ENCODE measurements at regions not wholly inside any gene's neighbourhood (a gene's known extent, or its start where the extent isn't known, plus 50 kb on each side); places are given as distances from the start of the nearest gene placed in this dataset.
"Not testable (repeated sequence)": the region's sequence is repeated elsewhere in the genome, so short reads cannot be mapped to it uniquely, and the experiment has no call there.

DNA sequence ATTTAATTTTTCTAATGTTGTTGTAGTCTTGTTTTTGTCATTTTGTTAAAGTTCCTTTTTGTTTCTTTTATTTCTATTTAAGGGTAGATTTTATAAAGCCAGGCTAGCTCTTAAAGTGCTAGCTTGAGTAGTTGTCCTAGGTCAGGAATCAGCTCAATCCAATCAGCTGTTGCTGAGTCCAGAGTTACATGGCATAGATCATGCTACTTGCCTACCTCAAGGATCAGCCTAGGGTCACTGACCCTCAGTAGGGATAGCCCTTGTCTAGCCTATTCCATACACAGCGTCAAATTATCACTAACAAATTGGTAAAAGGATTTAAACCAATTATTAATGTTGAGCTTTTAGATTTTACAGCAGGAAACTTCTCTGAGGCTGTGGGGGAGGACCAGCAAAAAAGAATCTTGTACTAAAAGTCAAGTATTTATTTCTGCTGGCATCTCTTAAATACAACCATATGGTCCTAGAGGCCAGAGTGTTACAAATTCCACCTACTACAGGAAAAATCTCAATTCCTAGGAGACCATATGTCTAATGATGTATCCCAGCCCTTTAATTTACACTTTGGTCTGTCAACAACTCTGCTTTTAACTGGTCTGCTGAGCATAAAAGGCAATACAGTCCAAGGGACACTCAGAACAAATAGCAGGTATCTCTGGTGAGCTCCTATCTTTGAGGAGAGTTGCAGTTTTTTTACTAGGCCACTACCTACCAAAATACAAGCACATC is 138.3 kb upstream of the PTPRG start:
- TF ChIP-seq EZH2phosphoT487 (IDR thresholded peaks at IDR 0.05; ENCODE audit: low read length) (no peak), EZH2 (optimal IDR thresholded peaks at IDR 0.05; ENCODE audit: low read depth, low read length) (no peak), CTCF (IDR thresholded peaks at IDR 0.05; ENCODE audit: low read length) (no peak)
- H3K9me2 ChIP-seq (replicated peaks; ENCODE audit: insufficient read depth, low read length): no peaks in the 10 kb centered on the region
- H3K9me3 ChIP-seq (replicated peaks; ENCODE audit: insufficient read depth, low read length): no peaks in the 10 kb centered on the region
- H2AFZ ChIP-seq (ENCODE audit: low read length): no peak overlapping the region
- H3F3A ChIP-seq (ENCODE audit: insufficient read depth, low read length): peaks cover 7% of the 10 kb centered on the region
- H3K4me2 ChIP-seq (ENCODE audit: low read depth, low read length): no peak overlapping the region
- no peak for DNase-seq
- no peaks in the 10 kb centered on the region for H3K27me3 ChIP-seq (replicated peaks; ENCODE audit: insufficient read depth, low read length)
- no peak overlapping the region for H3K9ac ChIP-seq (ENCODE audit: low read length)
- H3K79me2 ChIP-seq (ENCODE audit: low read length): no peaks in the 10 kb centered on the region
- peaks cover 8% of the 10 kb centered on the region for H3K4me1 ChIP-seq (ENCODE audit: low read length)
- H4K20me1 ChIP-seq (ENCODE audit: insufficient read depth, low read length): no peaks in the 10 kb centered on the region
- no peak overlapping the region for H3K4me3 ChIP-seq (ENCODE audit: low read length)
- H3K27ac ChIP-seq (ENCODE audit: low read length): no peak overlapping the region
- no peaks in the 10 kb centered on the region for H3K36me3 ChIP-seq (replicated peaks; ENCODE audit: insufficient read depth, low read length)

DNA sequence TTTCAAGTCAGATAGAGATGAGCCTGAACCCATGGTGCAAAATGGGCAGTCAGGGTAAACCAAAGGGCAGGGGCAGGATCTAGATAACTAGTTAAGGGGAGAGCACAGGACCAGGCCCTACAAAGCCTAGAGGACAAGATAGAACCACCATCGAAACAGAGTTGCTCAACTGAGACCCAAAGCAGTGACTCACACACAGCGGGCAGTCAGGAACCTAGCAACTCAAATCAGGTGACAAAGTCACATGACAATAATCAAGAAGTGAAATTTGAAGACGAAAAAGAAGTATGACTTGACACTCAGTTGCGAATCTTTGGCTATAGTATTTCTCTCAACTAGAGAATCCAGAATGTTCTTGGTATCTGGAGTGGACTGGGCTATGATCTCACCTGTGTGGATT is 136.0 kb upstream of the PTPRG start:
- Histone ChIP-seq H3K9ac (ENCODE audit: low read length) (no peak overlapping the region), H3K27ac (ENCODE audit: low read length) (no peak overlapping the region), H4K20me1 (ENCODE audit: insufficient read depth, low read length) (no peaks in the 10 kb centered on the region), H3K9me2 (replicated peaks; ENCODE audit: insufficient read depth, low read length) (no peaks in the 10 kb centered on the region), H3K27me3 (replicated peaks; ENCODE audit: insufficient read depth, low read length) (no peaks in the 10 kb centered on the region), H3K36me3 (replicated peaks; ENCODE audit: insufficient read depth, low read length) (no peaks in the 10 kb centered on the region), H3K4me2 (ENCODE audit: low read depth, low read length) (no peak overlapping the region), H3K4me3 (ENCODE audit: low read length) (no peak overlapping the region), H3F3A (ENCODE audit: insufficient read depth, low read length) (no peaks in the 10 kb centered on the region), H3K79me2 (ENCODE audit: low read length) (no peaks in the 10 kb centered on the region), H3K9me3 (replicated peaks; ENCODE audit: insufficient read depth, low read length) (no peaks in the 10 kb centered on the region), H3K4me1 (ENCODE audit: low read length) (0 out of 2 replicates have a peak, but pooled peaks cover 4% of the 10 kb centered on the region), H2AFZ (ENCODE audit: low read length) (no peak overlapping the region)
- TF ChIP-seq EZH2 (optimal IDR thresholded peaks at IDR 0.05; ENCODE audit: low read depth, low read length) (no peak), CTCF (IDR thresholded peaks at IDR 0.05; ENCODE audit: low read length) (no peak), EZH2phosphoT487 (IDR thresholded peaks at IDR 0.05; ENCODE audit: low read length) (no peak)
- DNase-seq: no peak

DNA sequence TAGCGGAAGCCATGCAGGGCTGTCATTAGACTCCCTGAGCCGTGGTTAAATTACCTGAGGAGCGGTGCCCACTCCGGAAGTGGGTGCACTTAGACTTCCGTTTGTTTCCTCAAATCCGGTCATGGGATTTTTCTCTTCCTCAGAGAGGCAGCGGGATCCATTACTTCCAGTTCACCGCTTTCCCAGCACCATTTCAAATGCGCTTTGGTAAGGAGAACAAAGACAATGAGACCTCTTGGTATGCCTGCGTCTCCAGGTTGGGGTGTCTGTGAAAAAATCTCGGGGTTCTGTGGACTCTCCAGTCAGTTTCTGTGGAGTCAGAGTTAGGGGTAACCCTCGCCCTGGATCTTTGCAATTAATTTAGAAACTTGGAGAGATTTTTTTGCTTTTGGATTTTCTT is 132.3 kb upstream of the PTPRG start:
- no peak for DNase-seq
- Histone ChIP-seq H2AFZ (ENCODE audit: low read length) (no peak overlapping the region), H3K36me3 (replicated peaks; ENCODE audit: insufficient read depth, low read length) (no peaks in the 10 kb centered on the region), H3K79me2 (ENCODE audit: low read length) (no peaks in the 10 kb centered on the region), H3K9ac (ENCODE audit: low read length) (no peak overlapping the region), H3K4me2 (ENCODE audit: low read depth, low read length) (no peak overlapping the region), H3K27ac (ENCODE audit: low read length) (no peak overlapping the region), H3K27me3 (replicated peaks; ENCODE audit: insufficient read depth, low read length) (no peaks in the 10 kb centered on the region), H3F3A (ENCODE audit: insufficient read depth, low read length) (no peaks in the 10 kb centered on the region), H4K20me1 (ENCODE audit: insufficient read depth, low read length) (no peaks in the 10 kb centered on the region), H3K9me3 (replicated peaks; ENCODE audit: insufficient read depth, low read length) (no peaks in the 10 kb centered on the region), H3K4me3 (ENCODE audit: low read length) (no peak overlapping the region), H3K4me1 (ENCODE audit: low read length) (no peaks in the 10 kb centered on the region), H3K9me2 (replicated peaks; ENCODE audit: insufficient read depth, low read length) (no peaks in the 10 kb centered on the region)
- no peak for TF ChIP-seq EZH2phosphoT487 (IDR thresholded peaks at IDR 0.05; ENCODE audit: low read length)
- TF ChIP-seq EZH2 (optimal IDR thresholded peaks at IDR 0.05; ENCODE audit: low read depth, low read length): no peak
- TF ChIP-seq CTCF (IDR thresholded peaks at IDR 0.05; ENCODE audit: low read length): no peak

GRCh38 chr3:61434901-61435300 is 126.5 kb upstream of the PTPRG start:
- H3K4me1 ChIP-seq (ENCODE audit: low read length); H4K20me1 ChIP-seq (ENCODE audit: insufficient read depth, low read length); H3F3A ChIP-seq (ENCODE audit: insufficient read depth, low read length); DNase-seq; H3K36me3 ChIP-seq (replicated peaks; ENCODE audit: insufficient read depth, low read length); H3K27me3 ChIP-seq (replicated peaks; ENCODE audit: insufficient read depth, low read length); H3K9me2 ChIP-seq (replicated peaks; ENCODE audit: insufficient read depth, low read length); H3K9me3 ChIP-seq (replicated peaks; ENCODE audit: insufficient read depth, low read length); H3K4me2 ChIP-seq (ENCODE audit: low read depth, low read length); H3K9ac ChIP-seq (ENCODE audit: low read length); H3K79me2 ChIP-seq (ENCODE audit: low read length); H3K4me3 ChIP-seq (ENCODE audit: low read length); H3K27ac ChIP-seq (ENCODE audit: low read length); H2AFZ ChIP-seq (ENCODE audit: low read length): not testable (repeated sequence)

DNA sequence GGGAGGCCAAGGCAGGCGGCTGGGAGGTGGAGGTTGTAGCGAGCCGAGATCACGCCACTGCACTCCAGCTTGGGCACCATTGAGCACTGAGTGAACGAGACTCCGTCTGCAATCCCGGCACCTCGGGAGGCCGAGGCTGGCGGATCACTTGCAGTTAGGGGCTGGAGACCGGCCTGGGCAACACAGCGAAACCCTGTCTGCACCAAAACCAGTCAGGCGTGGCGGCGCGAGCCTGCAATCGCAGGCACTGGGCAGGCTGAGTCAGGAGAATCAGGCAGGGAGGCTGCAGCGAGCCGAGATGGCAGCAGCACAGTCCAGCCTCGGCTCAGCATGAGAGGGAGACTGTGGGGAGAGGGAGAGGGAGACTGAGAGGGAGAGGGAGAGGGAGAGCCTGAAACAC is 126.0 kb upstream of the PTPRG start:
- H3K4me1 ChIP-seq (ENCODE audit: low read length); H3K27ac ChIP-seq (ENCODE audit: low read length); H3K36me3 ChIP-seq (replicated peaks; ENCODE audit: insufficient read depth, low read length); H3K9ac ChIP-seq (ENCODE audit: low read length); H3K9me2 ChIP-seq (replicated peaks; ENCODE audit: insufficient read depth, low read length); H3K4me2 ChIP-seq (ENCODE audit: low read depth, low read length); H2AFZ ChIP-seq (ENCODE audit: low read length); H4K20me1 ChIP-seq (ENCODE audit: insufficient read depth, low read length); H3K27me3 ChIP-seq (replicated peaks; ENCODE audit: insufficient read depth, low read length); H3K9me3 ChIP-seq (replicated peaks; ENCODE audit: insufficient read depth, low read length); H3K79me2 ChIP-seq (ENCODE audit: low read length); DNase-seq; H3F3A ChIP-seq (ENCODE audit: insufficient read depth, low read length); H3K4me3 ChIP-seq (ENCODE audit: low read length): not testable (repeated sequence)

Measured in MM.1S (cell line).